HG03025 (cell line): ENCODE measurements at regions not wholly inside any gene's neighbourhood (a gene's known extent, or its start where the extent isn't known, plus 50 kb on each side); places are given as distances from the start of the nearest gene placed in this dataset.
"Not testable (repeated sequence)": the region's sequence is repeated elsewhere in the genome, so short reads cannot be mapped to it uniquely, and the experiment has no call there.

Experiments
- ATAC-seq: cut with Tn5 transposase; IDR thresholded peaks from one replicate; pipeline ENCODE4 v1.9.1; 2021; ENCODE audit warnings: mild to moderate bottlenecking, moderate library complexity; ENCODE audit not compliant: unreplicated experiment, low FRiP score

DNA sequence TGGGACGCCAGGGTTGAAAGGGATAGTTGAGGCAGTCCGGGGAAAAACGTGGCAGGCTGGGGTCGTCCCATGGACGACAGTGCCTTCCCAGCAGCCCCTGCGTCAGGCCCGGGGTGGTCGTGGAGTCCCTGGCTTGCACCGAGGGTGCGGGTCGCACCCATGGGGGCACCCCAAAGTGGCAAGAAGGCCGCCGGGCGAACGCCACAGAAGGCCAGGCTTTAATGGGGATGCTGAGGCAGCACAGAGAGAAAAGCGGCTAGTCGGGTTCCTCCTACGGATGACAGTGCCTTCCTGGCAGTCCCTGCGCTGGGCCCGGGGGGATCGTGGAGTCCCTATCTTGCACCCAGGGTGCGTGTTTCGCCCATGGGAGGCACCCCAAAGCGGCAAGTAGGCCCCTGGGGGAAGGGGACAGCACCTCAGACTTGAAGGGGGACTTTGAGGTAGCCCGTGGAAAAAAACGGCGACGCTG is 158.6 kb upstream of the ALG10B start:
- ATAC-seq: no peak

DNA sequence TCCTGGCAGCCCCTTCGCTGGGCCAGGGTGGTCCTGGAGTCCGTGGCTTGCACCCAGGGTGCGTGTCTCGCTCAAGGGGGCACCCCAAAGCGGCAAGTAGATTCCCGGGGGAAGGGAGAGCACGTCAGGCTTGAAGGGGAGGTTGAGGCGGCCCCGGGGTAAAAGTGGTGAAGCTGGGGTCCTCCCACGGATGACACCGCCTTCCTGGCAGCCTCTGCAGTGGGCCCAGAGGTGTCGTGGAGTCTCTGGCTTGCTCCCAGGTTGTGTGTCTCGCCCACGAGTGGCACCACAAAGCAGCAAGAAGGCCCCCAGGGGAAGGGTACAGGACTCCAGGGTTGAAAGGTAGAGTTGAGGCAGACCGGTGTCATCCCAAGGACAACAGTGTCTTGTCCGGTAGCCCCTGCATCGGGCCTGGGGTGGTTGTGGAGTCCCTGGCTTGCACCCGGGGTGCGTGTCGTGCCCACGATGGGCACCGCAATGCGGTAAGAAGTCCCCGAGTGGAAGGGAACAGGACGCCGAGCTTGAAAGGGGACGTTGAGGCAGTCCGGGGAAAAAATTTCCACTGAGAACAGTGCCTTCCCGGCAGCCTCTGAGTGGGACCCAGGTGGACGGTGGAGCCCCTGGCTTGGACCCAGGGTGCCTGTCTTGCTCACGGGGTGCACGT is 158.0 kb upstream of the ALG10B start:
- no peak for ATAC-seq

DNA sequence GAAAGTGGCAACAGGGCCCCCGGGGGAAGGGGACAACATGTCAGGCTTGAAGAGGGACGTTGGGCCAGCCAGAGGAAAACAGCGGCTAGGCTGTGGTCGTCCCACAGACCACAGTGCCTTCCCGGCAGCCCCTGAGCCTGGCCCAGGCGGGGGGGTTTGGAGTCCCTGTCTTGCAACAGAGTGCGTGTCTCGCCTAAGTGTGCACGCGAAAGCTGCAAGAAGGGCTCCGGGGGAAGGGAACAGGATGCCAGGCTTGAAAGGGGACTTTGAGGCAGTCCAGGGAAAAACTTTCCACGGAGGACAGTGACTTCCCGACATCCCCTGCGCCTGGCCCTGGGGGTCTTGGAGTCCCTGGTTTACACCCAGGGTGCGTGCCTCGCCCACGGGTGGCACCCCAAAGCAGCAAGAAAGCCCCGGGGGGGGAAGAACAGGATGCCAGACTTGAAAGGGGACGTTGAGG is 157.5 kb upstream of the ALG10B start:
- ATAC-seq: no peak

DNA sequence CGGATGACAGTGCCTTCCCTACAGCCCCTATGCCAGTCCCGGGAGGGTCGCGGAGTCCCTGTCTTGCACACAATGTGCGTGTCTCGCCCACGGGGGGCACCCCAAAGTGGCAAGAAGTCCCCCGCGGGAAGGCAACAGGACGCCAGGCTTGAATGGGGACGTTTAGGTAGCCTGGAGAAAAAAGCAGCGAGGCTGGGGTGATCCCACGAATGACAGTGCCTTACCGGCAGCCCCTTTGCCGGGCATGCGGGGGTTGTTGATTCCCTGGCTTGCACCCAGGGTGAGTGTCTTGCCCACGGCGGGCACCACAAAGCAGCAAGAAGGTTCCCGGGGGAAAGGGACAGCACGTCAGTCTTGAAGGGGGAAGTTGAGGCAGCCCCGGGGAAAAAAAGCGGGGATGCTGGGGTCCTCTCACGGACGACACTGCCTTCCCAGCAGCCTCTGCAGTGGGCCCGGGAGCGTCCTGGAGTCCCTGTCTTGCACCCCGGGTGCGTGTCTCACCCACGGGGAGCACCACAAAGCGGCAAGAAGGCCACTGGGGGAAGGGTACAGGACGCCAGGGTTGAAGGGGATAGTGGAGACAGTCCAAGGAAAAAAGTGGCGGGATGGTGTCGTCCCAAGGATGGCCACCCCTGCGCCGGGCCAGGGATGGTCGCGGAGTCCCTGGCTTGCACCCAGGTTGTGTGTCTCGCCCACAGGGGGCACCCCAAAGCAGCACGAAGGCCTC is 156.8 kb upstream of the ALG10B start:
- no peak for ATAC-seq

DNA sequence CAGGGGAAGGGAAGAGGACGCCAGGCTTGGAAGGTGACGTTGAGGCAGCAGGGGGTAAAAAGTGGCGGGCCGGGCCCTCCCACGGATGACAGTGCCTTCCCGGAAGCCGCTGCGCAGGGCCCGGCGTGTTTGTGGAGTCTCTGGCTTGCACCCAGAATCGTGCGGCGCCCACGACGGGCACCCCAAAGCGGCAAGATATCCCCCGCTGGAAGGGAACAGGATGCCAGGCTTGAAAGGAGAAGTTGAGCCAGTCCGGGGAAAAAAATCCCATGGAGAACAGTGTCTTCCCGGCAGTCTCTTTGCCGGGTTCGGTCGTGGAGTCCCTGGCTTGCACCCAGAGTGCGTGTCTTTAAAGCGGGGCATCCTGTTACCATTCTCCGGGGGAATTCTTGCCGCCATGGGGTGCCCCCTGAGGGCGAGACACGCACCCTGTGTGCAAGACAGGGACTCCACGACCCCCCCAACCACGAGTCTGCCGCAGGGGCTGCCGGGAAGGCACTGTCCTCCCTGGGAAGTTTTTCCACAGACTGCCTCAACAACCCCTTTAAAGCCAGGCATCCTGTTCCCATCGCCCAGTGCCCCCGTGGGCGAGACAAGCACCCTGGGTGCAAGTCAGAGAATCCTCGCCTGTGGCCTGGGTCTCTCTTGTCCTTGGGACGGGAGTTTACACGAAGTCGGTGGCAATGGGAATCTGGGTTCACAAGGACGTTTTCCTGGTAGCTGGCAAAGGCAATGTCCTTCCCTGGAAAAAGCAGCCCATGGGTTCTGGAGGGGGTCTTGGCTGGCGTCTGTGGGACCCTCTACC is 156.1 kb upstream of the ALG10B start:
- ATAC-seq: no peak

DNA sequence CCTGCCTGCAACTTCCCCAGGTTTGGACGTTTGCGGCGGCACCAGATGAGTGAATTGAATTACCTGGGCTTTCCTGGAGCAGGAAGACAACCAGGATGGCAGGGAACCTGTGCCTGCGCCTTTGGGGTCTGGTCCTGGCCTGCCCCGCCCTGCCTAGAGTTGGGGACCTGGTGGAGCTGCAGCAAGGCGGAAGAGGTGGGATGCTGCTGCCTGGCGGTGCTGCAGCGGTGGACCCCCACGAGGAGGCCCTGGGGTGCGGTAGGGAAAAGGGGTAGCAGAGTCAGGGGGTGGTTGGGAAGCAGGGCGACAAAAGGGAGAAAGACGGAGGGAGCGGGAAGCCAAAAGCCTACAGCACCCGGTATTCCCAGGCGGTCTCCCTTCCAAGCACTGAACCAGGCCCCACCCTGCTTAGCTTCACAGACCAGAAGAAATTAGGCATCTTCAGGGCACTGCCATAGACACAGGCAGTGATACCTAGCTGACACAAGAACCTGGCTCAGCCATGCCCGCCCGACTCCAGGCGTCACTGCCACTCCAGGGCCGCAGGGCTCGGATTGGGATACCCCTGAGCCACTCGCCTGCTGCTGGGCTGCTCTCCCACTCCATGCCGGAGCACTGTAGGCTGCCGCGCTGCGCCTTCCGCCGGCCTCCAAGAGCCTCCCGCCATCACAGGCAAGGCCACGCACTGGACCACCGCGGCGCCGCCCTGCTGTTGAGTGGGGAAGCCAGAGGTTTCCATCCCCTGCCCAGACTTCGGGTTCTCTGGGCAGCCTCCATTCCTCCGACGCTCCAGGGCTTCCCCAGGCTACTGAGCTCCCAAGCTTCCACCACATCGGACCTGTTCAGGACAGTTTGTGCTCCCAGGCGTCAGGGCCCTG is 155.2 kb upstream of the ALG10B start:
- ATAC-seq: no peak

DNA sequence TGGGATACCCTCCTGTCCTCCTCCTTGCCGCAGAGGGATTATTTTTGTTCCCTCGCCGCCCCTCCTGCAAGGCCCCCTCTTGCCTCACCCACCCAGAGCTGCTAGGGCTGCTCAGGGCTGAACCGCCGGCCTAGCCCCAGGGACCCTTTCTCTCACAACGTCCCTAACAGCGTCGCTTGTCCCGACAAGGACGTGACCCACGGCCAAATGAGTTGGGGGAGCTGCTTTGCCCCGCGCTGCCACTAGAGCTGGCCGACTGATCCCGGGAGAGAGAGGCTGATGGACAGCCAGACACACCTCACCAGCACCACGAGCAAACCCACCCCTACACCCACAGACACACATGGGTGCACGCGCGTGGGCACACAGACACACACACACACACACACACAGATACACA is 154.6 kb upstream of the ALG10B start:
- ATAC-seq: no peak

DNA sequence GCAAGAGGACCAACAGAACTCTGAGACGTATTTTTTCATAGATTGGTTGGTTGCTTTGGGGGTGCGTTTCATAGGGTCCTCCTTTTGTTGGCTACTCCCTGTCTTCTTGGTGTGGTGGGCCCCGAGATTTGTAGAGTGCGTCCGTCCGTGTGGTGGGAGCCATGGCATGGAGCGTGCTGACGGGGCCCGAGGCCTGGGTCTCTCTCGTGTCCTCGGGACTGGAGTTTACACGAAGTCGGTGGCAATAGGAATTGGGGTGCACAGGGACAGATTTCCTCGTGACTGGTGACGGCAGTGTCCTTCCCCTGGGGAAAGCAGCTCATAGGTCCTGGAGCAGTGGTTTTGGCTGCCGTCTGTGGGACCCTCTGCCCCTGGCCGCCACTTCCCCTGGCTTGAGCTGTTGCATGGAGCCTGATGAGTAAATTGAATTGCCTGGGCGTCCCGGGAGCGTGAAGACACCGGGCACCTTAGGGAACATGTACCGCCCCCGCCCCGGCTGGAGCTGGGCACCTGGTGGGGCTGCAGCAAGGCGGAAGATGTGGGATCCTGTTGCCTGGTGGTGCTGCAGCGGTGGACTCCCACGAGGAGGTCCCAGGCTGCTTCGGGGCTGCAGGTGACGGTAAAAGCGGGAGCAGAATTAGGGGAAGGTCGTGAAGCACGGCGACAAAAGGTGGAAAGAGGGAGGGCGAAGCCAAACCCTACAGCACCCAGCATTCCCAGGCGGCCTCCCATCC is 153.7 kb upstream of the ALG10B start:
- no peak for ATAC-seq

DNA sequence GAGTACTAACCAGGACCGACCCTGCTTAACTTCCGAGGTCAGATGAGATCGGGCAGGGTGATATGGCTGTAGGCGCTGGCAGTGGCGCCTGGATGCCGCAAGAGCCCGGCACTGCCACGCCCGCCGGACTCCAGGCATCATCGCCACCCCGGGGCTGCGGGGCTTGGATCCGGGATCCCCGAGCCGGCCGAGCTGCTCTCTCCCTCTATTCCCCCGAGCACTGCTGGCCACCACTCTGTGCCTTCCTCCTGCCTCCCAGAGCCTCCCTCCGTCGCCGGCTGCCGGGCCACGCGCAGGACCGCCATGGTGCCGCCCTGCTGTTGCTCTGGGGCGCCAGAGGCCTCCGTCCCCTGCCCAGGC is 153.2 kb upstream of the ALG10B start:
- no peak for ATAC-seq

DNA sequence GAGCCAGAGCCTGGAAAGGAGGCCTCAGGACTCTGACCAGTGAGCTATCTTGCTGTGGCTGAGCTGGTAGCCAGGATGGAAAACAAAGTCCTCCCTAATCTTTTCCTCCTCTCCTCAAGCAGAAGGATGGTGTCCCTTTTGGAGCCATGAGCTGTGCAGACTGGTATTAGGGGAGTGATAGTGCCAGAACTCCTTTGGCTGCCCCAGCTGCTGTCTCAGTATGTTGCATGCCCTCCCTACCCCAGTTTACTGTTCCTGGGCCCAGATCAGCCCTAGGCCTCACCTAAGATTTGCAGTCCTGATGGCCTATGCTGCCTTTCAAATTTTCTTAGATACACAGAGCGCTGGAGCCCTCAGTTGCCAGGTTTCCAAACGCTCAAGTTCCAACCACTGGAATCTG is 150.3 kb upstream of the ALG10B start:
- ATAC-seq: no peak

DNA sequence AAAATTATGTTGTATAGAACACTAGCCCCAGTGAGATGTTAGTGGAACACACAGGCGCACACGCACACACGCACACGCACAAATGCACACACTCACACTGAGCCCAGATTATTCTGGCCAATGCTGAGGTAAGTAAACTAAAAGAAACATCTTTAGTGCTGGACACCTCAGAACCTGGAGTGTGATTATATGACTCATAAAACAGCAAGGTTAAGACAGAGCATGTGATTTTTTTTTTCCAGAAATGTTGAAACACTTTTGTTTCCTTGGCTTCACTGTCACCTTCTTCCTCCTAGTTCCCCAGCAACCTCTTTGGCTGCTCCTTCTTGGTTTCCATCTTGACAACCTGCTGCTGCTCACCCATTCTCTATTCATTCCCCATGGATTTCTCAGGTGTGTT is 141.0 kb upstream of the ALG10B start:
- no peak for ATAC-seq

DNA sequence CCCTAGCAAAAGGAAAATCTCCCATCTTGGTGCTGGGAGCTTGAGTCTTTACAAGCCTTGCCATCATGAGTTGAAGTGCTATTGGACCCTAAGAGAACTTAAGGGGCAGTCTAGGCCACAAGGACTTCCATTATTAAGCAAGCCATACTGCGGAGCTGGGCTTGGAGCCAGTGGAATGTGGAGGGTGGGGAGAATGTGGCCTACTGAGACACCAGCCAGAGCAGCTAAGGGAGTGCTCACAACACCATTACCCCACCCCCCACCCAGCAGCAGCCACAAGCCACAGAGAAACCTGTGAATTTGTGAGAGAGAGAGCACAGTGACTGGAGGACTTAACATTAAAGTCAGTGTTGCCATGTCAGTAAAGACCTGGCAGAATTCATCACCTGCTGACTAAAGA is 133.0 kb upstream of the ALG10B start:
- ATAC-seq: not testable (repeated sequence)

DNA sequence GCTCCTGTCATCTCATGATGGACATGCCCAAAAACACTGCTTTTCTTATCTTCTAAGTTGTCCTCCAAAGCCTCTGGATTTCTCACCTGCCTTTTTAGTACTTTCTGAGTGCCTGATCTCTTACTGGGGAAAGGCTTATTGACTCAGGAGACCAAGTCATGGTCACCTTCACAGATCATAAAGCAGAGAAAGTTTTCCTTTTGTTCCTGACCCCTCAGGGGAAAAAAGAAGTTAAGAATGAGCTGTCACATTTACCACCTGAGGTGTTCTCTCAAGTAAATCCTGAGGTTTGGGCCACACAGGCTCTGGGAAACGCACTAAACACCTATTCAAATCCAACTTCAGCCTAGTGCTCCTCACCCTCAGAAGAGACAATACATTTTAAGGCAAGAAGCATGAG is 119.3 kb upstream of the ALG10B start:
- ATAC-seq: not testable (repeated sequence)

DNA sequence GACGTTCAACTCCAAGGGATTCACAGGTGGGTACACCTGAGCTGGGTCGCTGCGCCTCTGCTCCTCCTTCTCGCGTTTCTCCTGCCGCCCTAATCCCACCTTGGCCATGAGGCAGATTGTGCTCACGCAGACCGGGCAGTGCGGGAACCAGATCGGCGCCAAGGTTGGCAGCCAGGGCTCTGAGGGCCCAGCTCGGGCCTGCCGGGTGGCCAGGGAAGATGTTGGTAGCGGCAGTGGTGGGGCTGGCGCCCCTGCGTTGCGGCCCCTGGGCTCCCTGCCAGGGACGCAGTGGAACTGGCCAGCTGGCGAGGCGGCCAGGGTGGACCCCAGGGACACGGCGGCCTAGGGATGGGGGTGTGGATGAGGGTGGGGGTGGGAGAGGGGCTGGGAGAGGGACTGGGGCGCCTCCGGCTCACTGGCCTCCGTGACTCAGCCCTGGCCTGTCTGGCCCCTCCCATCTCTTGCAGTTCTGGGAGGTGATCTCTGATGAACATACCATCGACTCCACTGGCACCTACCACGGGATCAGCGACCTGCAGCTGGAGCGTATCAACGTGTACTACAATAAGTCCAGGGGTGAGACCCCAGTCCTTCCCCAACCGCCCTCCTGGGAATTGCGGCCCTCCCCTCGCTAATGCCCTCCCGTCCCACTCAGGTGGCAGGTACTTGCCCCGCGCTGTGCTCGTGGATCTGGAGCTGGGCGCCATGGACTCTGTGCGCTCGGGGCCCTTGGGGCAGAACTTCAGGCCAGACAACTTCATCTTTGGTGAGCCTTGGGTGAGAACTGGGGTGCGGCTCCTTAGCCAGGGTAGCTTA is 114.9 kb upstream of the ALG10B start:
- no peak for ATAC-seq

DNA sequence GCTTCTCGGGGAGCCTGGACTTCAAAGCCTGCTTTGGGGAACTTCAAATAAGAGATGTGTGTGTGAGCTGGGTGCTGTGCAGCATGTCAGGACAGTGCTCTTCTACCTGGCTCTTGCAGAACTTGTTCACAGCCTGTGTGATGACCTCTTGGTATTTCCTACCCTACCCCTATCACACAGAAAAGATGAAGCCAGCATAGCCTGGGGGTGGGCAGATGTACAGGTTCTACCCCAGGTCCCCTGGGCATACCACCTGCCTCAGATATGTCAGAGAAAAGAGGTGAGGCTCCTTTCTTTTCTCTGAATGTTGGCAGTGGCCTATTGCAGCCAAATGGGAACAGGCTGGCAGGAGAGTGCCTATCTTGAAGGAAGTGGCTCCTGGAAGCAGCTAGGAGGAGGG is 111.7 kb upstream of the ALG10B start:
- ATAC-seq: no peak

DNA sequence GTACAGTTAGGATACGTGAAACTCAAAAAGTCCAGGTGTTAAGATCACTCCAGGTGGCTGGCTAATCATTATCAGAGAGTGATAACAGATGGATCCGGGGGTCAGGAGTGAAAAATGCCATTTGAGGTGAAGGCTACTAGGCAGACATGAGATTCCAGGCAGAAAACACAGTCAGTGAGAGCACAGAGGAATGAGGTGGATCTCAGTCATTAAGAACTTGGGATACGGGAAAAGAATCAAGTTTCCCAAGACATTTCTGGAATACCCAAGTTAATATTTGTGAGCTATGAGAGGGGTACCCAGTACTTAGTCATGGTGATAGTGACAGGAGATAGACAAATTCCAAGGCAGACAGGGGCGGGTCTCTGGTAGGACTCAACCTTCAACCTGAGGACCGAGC is 94.6 kb upstream of the ALG10B start:
- ATAC-seq: no peak

DNA sequence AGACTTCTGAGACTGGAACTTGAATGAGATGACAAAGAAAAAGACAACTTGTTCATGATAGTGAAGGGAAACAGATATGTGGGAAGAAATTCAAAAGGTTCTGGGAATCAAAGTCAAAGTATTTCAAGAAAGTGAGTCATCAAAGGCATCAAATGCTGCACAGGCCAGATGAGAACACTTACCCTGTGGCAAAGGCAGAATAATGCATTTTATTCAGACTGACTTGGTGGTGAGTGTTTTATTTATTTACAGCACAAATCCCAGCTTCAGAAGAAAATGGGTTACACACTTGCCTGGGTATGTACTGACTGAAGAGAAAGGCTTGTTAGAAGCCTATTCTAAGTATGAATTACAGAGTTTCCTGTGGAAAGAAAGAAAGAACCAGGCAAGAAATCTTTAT is 78.2 kb upstream of the ALG10B start:
- ATAC-seq: not testable (repeated sequence)

DNA sequence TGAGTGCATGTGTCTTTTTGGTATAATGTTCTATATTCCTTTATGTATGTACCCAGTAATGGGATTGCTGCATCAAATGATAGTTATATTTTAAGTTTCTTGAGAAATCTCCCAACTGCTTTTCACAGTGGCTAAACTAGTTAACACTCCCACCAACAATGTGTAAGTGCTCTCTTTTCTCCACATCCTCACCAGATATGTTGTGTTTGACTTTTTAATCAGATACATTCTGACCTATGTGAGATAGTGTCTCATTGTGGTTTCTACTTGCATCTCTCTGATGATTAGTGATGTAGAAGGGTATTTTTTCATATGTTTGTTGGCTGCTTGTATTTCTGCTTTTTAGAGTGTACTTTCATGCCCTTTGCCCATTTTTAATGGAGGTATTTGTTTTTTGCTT is 62.8 kb upstream of the ALG10B start:
- ATAC-seq: no peak

DNA sequence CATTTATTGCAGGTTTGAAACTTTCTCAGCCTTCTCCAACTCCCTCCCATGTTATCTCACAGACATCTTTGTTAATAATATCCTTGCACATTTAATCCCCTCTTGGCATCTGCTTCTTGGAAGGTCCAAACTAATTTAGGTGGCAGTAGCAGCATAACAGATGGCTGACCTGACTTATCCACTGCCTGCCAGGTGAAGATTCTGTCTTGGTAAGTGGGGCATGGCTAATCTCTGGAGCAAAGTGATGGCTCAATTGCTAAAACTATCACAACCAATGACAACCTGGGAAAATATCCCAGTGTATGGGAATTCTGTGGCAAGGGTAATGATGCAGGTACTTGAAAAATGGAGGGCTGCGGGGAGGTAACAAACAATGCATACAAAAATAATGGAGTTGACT is 58.2 kb upstream of the ALG10B start:
- no peak for ATAC-seq
